Body of pancreas (tissue), 4 donors: ENCODE measurements at regions not wholly inside any gene's neighbourhood (a gene's known extent, or its start where the extent isn't known, plus 50 kb on each side); places are given as distances from the start of the nearest gene placed in this dataset.
"Not testable (repeated sequence)": the region's sequence is repeated elsewhere in the genome, so short reads cannot be mapped to it uniquely, and the experiment has no call there.

Experiments
- POLR2A ChIP-seq, 3 donors: fragments of 450-650 bp; IDR thresholded peaks; one replicate each; pipeline ENCODE4 v1.6.1; 2016; ENCODE audit warnings: antibody characterized with exemption in 3 of 3, mild to moderate bottlenecking in 2 of 3
- TF ChIP-seq, protein P1 (sequence below), 7 experiments: fragments of 450-650 bp in 4 of 7; fragments of 200-600 bp in 3 of 7; sonication (generic) in 3 of 7; IDR thresholded peaks; one replicate each; pipeline ENCODE4 v1.5.1; 2016 to 2019; ENCODE audit warnings: antibody characterized with exemption in 7 of 7

DNA sequence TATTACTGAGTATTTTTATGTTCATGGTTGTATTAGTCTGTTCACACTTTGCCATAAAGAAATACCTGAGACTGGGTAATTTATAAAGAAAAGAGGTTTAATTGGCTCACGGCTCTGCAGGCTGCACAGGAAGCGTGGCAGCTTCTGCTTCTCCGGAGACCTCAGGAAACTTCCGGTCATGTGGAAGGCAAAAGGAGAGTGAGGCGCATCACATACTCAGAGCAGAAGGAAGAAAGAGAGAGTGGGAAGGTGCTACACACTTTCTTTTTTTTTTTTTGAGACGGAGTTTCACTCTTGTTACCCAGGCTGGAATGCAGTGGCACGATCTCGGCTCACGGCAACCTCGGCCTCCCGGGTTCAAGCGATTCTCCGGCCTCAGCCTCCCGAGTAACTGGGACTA, 115.8 kb upstream of the ENPP6 start:
- TF ChIP-seq, protein P1, sequence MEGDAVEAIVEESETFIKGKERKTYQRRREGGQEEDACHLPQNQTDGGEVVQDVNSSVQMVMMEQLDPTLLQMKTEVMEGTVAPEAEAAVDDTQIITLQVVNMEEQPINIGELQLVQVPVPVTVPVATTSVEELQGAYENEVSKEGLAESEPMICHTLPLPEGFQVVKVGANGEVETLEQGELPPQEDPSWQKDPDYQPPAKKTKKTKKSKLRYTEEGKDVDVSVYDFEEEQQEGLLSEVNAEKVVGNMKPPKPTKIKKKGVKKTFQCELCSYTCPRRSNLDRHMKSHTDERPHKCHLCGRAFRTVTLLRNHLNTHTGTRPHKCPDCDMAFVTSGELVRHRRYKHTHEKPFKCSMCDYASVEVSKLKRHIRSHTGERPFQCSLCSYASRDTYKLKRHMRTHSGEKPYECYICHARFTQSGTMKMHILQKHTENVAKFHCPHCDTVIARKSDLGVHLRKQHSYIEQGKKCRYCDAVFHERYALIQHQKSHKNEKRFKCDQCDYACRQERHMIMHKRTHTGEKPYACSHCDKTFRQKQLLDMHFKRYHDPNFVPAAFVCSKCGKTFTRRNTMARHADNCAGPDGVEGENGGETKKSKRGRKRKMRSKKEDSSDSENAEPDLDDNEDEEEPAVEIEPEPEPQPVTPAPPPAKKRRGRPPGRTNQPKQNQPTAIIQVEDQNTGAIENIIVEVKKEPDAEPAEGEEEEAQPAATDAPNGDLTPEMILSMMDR (IDR thresholded peaks at IDR 0.05): not testable (repeated sequence)
- not testable (repeated sequence) for TF ChIP-seq POLR2A (IDR thresholded peaks at IDR 0.05)
